ENCODE measurements at regions not wholly inside any gene's neighbourhood (a gene's known extent, or its start where the extent isn't known, plus 50 kb on each side); places are given as distances from the start of the nearest gene placed in this dataset.

DNA sequence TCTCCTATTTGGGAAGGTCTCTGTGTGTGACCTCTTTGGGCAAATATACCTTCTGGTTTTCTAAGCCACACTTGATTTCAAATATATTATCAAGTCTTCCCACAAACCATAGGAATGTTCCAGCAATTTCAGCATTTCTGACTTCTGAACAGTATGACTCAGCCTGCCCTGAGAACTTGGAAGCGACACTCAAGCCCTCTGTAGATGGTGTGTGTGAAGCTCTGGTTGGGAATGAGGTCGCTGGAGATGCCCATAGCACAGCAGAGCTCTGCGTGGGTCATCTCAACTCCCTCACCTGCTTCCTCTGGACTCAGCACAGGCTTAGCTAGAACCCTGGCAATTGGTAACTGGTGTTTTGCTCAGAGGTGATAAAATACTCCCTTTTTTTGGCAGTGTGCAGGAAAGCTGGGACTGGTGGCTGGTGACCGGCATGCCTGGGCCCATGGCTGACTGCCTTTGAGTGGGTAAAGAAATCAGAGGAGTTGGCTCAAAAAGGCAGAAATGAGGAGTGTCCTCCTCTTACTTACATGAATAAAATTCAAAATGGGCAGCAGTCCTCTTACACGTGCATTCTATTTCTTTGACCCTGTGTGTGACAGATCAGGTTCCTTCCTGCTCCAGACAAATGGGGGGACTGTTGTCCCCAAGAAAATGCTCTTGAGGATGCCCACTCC lies 87.5 kb upstream of the NRP1 start:
- ATAC-seq (peak; percentile 64 to 89 (median 72)), DNase-seq (peak in 4 of 6 donors; percentile 19 to 51 (median 32)), FAIRE-seq (no peak)
- peaks cover 7 to 19% (median 18%) of the 10 kb centered on the region in 3 donors for H3K4me1 ChIP-seq
- no peak overlapping the region for H3K4me3 ChIP-seq
- H3K27ac ChIP-seq, result peak overlapping the region in 2 of 4 donors; percentile 24 to 56
- no peaks in the 10 kb centered on the region for H3K27me3 ChIP-seq
- TF ChIP-seq, protein P1, sequence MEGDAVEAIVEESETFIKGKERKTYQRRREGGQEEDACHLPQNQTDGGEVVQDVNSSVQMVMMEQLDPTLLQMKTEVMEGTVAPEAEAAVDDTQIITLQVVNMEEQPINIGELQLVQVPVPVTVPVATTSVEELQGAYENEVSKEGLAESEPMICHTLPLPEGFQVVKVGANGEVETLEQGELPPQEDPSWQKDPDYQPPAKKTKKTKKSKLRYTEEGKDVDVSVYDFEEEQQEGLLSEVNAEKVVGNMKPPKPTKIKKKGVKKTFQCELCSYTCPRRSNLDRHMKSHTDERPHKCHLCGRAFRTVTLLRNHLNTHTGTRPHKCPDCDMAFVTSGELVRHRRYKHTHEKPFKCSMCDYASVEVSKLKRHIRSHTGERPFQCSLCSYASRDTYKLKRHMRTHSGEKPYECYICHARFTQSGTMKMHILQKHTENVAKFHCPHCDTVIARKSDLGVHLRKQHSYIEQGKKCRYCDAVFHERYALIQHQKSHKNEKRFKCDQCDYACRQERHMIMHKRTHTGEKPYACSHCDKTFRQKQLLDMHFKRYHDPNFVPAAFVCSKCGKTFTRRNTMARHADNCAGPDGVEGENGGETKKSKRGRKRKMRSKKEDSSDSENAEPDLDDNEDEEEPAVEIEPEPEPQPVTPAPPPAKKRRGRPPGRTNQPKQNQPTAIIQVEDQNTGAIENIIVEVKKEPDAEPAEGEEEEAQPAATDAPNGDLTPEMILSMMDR (IDR thresholded peaks at IDR 0.05), result no peak
- intact Hi-C loops (cut with DNase I), result no loop called here
- H3K9me3 ChIP-seq, result no peaks in the 10 kb centered on the region
- WGBS, 2 donors, result 85 to 89% methylated on average over 5 of the region's 5 CpGs
- no peaks in the 10 kb centered on the region for H3K36me3 ChIP-seq

DNA sequence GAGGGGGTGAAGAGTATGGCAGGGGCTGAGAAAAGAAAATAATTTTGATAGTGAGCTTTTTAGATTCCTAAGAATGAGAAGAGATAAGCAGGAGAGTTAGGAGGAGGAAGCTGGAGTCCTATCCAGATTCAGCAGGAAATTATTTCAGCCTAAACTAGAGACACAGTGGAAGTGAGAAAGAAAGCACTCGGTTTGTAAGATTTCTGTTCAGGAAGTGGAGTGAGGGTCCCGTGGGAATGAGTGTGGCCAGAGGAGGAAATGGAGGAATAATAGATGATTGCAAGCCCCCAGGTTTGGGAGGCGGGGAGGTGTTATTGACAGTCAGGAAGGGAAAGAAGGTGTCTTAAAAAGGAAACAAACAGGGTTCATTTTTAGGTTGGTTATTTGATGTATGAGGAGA lies 84.8 kb upstream of the NRP1 start:
- no peak for DNase-seq
- H3K4me3 ChIP-seq, result no peak overlapping the region
- no peaks in the 10 kb centered on the region for H3K36me3 ChIP-seq

DNA sequence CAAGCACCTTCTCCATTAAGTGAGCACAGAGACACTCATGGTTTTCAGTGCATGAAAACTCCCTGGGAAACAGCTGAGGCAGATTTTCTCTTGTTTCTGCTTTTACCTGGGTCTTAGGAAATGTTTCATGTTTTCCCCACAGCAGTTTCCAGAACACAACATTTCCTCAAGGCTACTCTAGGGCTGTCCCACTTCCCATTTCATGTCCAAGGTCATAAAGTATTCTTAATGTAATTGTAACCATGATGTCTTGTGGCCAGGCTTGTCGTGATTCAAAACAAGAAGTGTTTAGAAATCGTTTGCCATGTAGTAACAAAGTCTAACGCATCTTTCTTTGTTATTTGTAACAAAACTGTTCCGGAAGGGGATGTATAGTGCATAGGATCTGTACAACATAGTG lies 83.8 kb upstream of the NRP1 start:
- Histone ChIP-seq H3K9me3 (no peaks in the 10 kb centered on the region), H3K36me3 (no peaks in the 10 kb centered on the region), H3K4me3 (no peak overlapping the region), H3K4me1 (peaks cover 7 to 14% (median 13%) of the 10 kb centered on the region in 3 donors), H3K27me3 (no peaks in the 10 kb centered on the region), H3K27ac (no peak overlapping the region)
- WGBS, 2 donors, result 78 to 87% methylated on average over 4 of the region's 4 CpGs
- TF ChIP-seq, protein P1 (IDR thresholded peaks at IDR 0.05), result no peak
- intact Hi-C loops (cut with DNase I), result no loop called here
- ATAC-seq, result no peak
- FAIRE-seq, result no peak
- DNase-seq, result no peak

More for the DNA sequence above, 84.8 kb upstream of the NRP1 start:
- FAIRE-seq, result no peak
- no peaks in the 10 kb centered on the region for H3K9me3 ChIP-seq
- WGBS, 2 donors, result 66 to 77% methylated on average over 3 of the region's 3 CpGs
- peaks cover 7 to 19% (median 18%) of the 10 kb centered on the region in 3 donors for H3K4me1 ChIP-seq
- TF ChIP-seq, protein P1 (IDR thresholded peaks at IDR 0.05), result no peak
- no peak overlapping the region for H3K27ac ChIP-seq
- ATAC-seq, result no peak
- intact Hi-C loops (cut with DNase I), result no loop called here
- no peaks in the 10 kb centered on the region for H3K27me3 ChIP-seq

DNA sequence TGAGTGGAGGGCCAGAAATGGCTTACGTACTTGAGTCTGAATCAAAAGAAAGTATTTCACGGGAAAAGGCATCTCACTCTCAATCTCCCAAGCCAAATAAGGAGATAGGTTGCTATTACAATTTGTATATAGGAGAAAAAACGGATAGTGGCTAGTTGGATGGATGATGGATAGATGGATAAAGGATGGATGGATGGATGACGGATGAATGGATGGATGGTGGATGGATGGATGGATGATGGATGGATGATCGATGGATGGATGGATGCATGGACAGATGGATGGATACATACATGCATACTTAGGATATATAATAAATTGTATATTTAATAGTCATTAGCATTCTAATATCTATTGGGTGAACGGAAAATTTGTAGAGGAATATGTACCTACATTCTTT lies 82.2 kb upstream of the NRP1 start:
- intact Hi-C loops (cut with DNase I), result no loop called here
- ATAC-seq, result no peak
- WGBS, 2 donors, result 91 to 96% methylated on average over 6 of the region's 6 CpGs
- H3K27me3 ChIP-seq, result no peaks in the 10 kb centered on the region
- TF ChIP-seq, protein P1 (IDR thresholded peaks at IDR 0.05), result no peak
- no peak for FAIRE-seq
- H3K4me1 ChIP-seq, result peaks cover 0 to 3% (median 0%) of the 10 kb centered on the region in 3 donors
- no peak for DNase-seq
- no peak overlapping the region for H3K27ac ChIP-seq
- no peak overlapping the region for H3K4me3 ChIP-seq
- no peaks in the 10 kb centered on the region for H3K9me3 ChIP-seq
- H3K36me3 ChIP-seq, result no peaks in the 10 kb centered on the region

DNA sequence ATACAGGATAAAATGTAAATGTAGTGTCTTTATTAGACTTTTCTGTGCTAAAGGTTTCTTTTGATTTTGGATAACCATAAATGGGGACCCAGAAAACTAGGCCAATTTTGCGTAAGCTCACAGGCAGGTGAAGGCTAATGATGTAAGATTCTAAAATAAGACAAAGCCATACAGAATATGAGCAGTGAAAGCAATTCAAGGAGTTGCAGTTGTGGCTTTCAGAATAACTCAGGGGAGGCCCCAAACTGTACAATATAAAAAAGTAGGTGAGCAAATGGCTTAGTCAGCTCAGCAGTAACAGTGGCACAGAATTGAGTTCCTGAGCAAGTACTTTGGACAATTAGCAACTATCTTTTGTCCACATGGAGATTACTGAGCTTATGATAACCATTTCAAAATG lies 81.7 kb upstream of the NRP1 start:
- intact Hi-C loops (cut with DNase I), result no loop called here
- no peak for FAIRE-seq

More for the DNA sequence above, 81.7 kb upstream of the NRP1 start:
- Histone ChIP-seq H3K36me3 (no peaks in the 10 kb centered on the region), H3K9me3 (no peaks in the 10 kb centered on the region), H3K27me3 (no peaks in the 10 kb centered on the region), H3K27ac (no peak overlapping the region), H3K4me1 (no peaks in the 10 kb centered on the region), H3K4me3 (no peak overlapping the region)
- ATAC-seq, result no peak
- TF ChIP-seq, protein P1 (IDR thresholded peaks at IDR 0.05), result no peak
- DNase-seq, result no peak
- WGBS, 2 donors, result 95 to 98% methylated on average over 1 of the region's 1 CpG
